ENCODE measurements at regions not wholly inside any gene's neighbourhood (a gene's known extent, or its start where the extent isn't known, plus 50 kb on each side); places are given as distances from the start of the nearest gene placed in this dataset.
"Not testable (repeated sequence)": the region's sequence is repeated elsewhere in the genome, so short reads cannot be mapped to it uniquely, and the experiment has no call there.

DNA sequence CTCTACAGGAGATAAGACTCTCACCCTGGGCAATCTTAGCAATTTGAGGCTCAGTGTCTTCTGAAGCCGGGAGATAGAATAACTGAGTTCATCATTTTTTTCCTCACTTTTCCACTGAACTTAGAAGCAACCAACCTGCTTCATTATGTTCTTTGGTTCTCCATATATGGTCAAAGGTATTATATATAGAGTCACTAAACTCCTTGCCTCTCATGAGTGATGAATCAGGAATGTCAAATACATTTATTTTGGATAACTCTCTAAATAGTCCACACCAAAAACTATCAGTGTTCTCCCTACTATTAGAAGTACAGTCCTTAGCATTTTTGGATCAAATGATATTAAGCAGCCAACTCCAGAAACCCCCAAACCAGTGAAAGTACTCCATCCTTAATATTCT is 421.5 kb upstream of the EPHA5 start:
- DNase-seq, result no peak

DNA sequence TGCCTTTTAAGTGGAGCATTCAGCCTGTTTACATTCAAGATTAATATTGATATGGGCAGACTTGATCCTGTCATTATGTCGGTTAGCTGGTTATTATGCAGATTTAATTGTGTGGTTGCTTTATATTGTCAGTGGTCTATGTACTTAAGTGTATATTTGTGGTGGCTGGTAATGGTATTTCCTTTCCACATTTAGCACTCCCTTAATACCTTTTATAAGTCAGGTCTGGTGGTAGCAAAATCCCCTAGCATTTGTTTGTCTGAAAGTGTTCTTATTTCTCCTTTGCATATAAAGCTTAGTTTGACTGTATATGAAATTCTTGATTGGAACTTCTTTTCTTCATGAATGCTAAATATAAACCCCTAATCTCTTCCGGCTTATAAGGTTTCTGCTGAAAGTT is 403.7 kb upstream of the EPHA5 start:
- no peak for DNase-seq

DNA sequence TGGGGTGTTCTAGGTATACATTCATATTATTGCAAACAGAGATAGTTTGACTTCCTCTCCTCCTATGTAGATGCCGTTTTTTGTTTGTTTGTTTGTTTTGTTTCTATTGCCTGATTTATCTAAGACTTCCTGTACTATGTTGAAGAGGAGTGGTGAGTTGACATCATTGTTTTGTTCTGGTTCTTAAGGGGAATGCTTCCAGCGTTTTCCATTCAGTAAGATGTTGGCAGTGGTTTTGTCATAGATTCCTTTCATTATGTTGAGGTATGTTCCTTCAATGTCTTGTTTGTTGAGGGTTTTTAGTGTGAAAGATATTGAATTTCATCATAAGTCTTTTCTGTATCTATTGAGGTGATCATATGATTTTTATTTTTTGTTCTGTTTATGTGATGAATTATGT is 401.6 kb upstream of the EPHA5 start:
- DNase-seq, result no peak

DNA sequence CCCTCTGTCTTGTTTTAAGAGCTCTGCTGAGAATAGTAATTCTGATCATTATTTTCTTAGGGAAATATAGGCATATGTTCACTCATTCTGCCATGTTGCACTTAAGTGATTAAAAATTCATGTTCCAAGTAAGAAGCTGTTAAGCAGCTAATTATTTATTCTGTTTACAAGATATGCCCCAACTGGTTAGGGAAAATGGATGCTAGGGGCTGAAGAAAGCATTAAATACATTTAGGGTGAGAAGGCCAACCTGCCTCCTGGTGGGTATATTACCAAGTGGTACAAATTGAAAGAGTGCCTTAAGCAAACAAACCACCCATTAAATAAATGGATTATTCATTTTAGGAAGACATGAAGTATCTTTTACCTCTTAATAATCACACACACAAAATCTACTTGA is 392.6 kb upstream of the EPHA5 start:
- DNase-seq, result no peak

DNA sequence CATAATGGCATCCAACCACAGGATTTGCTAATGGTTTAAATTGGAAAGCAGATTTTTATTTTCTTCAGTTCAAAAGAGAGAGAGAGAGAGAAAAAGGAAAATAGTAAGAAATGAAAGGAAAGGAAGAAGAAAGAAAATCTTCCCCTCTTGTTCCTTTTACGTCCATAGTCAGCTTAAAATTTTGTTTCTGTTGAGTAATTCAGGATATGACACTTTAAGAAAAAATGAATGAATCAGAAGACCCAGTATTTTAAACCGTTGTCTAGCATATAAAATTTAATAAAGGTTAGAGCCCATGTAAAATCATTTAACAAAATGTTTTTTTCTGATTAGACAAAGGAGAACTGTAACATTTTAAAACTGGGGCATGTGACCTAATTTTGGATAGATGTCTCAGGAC is 391.8 kb upstream of the EPHA5 start:
- DNase-seq, result no peak

DNA sequence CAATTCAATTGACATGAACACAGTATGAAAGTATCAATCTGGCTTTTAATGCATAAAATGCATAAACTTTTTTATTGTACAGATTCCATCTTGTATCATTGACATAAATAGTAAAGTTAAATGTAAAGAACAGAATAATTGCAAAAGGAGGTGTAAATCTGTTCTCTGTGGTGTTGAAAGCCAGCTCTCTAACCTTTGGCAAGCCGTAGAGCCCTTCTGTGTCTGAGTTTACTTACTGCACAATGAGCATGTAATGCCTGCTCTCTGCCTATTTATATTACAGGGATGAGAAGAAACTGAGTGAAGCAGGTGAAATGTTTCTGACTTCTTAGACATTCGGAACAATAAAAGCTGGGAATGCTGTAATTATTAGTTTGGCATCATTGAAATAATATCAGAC is 389.3 kb upstream of the EPHA5 start:
- DNase-seq, result no peak

DNA sequence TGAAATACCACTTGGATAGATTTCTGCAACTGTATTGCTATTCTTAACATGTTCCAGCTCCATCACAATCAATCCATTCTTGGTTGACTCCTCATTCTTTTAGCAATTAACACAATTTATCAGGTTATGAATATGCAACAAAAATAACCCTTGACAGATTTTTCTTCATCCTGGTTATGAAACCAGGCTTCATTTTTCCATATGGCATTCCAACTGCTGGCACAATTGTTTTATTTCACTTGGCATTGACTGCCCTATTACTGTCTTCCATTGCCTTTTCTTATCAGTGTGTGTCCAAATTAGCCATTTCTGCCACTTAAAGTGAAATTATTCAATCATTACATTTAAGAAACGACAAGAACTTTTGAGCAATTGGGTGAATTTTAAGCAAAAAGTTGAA is 388.8 kb upstream of the EPHA5 start:
- no peak for DNase-seq

DNA sequence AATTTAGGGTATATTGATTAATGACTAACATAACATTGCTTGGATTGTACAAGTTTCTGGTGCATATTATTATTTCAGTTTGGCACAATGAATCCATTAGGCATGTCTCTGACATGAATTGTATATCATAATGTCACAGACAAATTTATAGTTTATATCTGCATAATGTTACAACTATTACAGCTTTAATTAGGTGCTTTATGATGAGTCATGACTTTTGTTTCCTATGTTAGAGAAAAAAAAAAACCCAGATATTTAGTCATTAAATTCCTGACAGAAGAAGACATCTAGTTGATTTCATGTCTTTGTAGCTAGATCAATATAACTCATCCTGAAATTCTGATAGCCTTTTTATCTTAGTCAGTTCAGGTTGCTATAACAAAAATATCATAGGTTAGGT is 385.7 kb upstream of the EPHA5 start:
- no peak for DNase-seq

DNA sequence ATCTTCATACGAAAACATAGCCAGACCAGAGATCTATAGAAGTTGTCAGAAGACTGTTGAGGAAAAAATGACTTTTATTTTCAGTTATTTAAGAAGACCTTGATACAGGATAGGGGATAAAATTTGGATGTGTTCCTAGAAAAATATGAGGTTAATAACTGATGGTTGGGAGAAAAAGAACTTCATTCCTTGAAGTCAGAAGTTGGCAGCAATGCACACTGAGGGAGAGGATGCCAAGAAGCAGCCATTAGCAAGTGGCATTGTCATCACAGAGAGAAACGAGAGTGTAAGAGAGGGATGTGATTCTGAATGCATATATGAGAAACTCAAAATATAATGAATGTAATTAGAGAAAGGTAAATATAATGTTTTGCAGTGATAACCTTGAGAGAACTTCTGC is 382.1 kb upstream of the EPHA5 start:
- no peak for DNase-seq

DNA sequence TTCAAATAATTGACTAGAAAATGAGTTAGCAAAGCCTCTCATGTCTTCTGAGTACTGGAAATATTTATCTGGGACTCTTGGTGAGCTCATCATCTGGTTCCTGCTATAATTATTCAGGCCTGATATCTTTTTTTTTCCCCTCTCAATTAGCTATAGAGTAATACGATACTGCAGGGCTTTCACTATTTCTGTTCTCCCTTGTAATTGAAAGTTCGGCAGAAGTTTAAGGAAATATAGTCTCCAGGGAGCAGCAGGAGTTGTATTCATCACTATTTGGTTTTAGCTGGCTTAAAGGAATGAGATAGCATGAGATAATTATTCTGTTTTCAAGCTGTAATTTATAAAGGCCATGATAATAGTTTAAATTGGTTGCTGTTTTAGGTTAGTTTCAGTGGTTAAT is 378.6 kb upstream of the EPHA5 start:
- DNase-seq, result no peak

DNA sequence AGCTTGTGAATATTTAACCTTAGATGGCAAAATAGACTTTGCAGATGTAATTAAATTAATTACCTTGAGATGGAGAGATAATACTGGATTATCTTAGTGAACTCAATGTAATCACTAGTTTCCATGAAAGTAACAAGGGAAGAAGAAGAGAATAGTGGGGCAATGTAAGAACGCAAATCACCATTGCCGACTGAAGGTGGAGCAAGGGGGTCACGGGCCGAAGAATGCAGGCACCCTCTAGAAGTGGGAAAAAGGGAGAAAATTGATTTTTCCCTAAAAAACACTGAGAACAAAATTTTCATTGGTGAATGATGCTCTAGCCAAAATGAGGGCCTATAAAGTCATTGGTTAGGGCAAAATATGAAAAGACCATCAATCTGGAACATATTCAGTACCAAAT is 375.6 kb upstream of the EPHA5 start:
- no peak for DNase-seq

DNA sequence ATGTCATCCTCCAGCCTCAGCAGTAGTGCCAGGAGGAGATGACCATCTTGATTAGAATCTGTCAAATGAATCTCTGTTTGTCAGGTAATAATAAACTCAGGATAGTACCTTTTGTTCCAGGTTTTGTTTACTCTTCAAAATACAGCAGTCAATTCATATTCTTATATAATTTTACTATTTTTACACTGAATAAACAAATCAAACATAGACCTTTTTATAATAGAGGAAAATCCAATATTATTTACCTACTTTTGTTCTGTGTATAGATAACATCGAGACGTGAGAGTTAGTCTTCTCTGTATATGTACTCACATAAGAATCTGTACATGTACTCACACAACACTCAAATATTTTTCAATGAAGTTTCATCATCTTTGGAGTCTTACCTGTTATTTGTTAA is 365.4 kb upstream of the EPHA5 start:
- DNase-seq, result no peak

DNA sequence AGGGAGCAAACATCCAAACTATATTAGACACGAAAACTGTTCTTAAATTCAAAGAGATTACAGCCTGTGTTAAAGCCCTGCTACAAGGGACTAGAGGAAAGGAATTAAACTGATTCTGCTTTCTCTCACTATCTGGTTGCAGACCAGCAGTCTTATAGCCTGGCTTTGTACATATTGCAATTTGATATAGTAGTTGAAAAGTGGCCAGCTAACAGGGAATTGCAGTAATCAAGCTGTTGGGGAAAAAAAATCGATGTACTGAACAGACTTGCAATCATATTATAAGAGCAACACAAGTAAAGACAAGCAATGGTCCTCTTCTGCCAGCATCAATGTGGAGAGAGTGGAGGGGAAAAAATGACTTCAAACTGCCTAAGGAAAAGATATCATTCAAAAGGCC is 364.4 kb upstream of the EPHA5 start:
- DNase-seq, result no peak

DNA sequence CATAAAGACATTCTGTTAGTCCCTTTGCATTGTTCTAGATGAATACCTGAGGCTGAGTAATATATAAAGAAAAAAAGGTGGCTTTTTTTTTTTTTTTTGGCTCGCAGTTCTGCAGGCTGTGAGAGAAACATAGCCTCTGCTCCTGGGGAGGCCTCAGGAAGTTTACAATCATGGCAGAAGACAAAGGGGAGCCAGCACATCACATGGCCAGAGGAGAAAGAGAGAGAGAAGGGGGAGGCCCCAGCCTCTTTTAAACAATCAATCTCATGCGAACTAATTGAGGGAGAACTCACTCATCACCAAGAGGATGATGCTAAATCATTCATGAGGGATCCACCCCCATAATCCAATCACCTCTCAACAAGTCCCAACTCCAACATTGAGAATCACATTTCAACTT is 364.0 kb upstream of the EPHA5 start:
- DNase-seq, result no peak

DNA sequence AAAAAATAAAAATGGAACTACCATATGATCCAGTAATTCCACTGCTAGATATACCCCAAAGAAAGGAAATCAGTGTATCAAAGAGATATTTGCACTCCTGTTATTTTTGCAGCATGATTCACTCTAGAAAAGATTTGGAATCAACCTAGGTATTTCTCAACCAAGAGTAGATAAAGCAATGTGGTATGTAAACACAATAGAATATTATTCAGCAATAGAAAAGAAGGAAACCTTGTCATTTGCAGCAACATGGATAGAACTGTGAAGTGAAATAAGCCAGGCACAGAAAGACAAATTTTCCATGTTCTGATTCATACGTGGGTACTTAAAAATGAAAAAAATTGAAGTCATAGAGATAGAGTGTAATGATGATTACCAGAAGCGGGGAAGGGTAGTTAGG is 362.3 kb upstream of the EPHA5 start:
- no peak for DNase-seq

DNA sequence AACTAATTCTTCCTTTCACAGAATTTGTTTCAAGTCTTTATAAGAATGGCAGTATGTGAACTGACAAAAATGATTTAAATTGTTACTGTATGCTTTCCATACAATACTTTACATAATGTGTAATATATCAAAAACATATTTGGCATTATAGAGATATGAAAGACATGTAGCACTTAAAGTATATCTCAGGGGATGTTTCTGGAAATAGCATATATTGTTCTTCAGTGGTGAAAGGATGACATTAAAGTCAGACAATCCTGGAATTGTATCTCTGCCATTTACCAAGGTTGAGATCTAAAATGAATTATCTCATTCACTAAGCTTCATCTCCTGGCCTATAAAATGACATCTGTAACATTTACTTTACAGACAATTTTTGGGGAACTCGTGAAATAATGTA is 358.4 kb upstream of the EPHA5 start:
- no peak for DNase-seq

DNA sequence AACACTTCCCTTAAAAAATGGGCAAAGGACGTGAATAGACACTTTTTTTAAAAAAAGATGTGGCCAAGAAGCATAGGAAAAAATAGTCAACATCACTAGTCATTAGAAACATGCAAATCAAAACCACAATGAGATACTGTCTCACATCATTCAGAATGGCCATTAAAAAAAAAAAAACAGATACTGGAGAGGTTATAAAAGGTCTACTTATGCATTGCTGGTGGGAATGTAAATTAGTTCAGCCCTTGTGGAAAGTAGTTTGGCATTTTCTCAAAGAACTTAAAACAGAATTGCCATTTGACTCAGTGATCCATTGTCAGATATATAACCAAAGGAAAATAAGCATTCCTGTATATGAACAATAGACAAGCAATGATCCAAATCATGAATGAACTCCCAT is 352.8 kb upstream of the EPHA5 start:
- DNase-seq, result no peak

DNA sequence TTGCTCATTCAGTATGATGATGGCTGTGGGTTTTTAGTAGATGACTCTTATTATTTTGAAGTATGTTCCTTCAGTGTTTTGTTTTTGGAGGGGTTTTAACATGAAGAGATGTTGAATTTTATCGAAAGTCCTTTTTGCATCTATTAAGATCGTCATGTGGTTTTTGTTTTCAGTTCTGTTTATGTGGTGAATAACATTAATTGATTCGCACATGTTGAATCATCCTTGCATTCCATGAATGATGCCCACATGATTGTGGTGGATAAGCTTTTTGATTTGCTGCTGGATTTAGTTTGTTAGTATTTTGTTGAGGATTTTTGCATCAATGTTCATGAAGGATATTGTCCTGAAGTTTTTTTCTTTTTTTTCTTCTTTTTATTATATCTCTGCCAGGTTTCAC is 347.4 kb upstream of the EPHA5 start:
- DNase-seq, result no peak

DNA sequence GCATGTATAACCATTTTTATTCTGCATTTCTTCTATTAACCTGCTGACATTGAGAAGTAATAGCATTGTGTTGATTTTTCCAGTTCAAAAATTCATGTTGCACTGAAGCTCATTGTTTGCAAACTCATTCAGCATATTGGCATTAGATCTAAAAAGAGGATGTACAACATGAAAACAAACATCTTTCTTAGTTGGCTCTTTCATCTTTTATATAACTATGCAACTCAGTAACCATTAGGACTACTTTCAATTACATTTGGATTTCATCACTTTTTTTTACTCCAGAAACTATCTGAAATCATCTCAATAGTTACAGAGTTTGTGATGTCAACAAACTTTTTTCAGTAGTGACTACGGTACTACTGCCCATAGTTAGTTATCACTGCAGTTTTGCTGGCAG is 346.0 kb upstream of the EPHA5 start:
- no peak for DNase-seq

DNA sequence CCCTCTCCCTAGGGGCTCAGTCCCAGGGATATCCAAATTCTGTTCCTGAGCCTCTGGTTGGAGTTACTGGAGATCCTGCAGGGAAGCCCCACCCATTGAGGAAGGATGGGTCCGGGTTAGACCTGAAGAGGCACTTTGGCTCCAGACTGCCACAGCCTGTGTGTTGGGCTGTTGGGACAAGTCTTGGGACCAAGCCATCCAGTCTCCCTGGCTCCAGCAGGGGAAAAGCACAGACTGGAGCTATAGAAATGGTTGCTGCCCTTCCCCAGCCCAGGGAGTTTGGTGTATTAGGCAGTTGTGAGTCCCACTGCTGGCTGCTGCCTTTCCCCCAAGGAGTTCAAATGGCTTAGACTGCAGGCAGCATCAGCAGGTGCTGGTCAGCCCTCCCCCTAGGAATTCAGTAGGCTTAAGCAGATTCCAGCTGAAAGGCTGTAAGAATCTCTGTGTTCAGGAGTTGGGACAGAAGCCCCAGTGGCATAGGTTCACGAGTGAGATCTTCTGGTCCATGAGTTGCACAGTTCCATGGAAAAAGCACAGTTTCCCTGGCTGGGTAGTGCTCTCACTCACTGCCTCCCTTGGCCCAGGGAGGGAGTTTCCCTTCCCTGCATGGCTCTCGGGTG is 344.0 kb upstream of the EPHA5 start:
- DNase-seq, result no peak

DNA sequence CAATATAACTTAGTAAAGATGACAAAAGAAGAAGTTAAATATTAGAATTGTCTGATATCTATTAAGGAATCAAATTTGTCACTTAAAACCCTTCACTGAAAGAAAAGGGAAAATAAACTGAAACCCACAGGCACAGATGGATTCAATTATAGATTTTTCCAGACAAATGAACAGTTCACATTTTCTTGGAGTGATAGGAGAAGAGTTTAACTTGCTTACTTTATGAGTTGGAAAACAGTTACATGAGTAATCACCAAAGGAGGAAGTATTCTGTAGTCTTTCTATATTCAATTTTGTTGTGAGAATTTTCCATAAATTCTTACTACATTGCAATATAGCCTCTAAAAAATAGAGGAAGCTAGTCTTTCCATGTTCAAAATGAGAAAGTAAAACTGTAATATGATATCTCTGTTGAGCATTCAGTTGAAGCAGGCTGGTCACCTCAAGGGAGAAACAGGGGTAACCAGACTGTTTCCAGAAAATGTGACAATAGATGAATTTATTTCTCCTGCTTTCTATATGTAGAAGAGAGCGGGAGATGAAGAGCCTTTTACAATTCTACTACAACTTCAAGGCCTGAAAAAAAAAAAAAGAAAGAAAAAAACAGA is 330.3 kb upstream of the EPHA5 start:
- DNase-seq, result no peak

DNA sequence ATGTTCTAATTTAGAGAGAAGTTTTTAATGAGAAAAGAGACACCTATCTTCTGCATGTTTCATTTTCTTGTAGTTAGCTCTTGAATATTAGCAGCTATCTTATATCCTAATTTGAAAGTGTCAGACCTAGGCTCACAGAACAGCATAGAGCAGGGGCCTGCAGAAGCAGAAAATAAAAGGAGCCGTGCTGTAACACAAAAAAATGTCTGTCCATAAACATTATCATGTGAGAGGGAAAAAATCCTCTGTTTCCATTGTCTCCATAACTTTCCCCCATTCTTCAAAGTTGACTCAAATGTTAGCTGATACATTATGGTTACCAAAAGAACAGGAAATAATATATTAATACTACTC is 329.2 kb upstream of the EPHA5 start:
- DNase-seq, result no peak

DNA sequence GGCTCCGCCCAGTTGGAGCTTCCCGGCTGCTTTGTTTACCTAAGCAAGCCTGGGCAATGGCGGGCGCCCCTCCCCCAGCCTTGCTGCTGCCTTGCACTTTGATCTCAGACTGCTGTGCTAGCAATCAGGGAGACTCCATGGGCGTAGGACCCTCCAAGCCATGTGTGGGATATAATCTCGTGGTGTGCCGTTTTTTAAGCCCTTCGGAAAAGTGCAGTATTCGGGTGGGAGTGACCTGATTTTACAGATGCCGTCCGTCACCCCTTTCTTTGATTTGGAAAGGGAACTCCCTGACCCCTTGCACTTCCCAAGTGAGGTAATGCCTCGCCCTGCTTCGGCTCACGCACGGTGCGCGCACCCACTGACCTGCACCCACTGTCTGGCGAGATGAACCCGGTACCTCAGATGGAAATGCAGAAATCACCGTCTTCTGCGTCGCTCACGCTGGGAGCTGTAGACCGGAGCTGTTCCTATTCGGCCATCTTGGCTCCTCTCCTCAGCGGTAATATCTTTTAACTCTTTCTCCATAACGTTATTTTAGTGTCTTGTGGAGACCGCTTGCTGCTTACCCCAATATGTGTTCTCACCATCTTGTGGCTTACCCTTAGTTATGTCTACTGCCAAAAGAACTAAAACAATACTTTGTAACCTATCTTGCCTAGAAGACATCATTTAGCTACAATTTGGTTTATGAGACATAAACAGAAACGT is 328.7 kb upstream of the EPHA5 start:
- not testable (repeated sequence) for DNase-seq

DNA sequence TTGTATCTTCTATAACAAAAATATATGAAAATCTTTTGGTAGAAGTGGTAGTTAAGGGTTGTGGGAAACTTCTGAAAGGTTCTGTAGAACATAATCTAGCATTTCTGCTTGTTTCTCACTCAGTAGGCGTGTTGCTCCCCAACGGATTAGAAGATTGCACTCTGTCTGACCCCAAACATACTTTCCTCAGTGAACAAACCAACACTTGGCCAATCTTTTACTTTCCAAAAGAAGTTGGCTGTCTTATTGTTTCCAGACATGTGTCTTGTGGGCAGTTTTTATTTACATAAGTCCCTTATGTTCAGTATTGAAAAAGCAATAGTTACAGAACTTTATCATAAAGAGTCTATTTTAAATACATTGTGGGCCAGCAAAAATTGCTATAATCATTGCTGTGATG is 312.8 kb upstream of the EPHA5 start:
- DNase-seq, result no peak

DNA sequence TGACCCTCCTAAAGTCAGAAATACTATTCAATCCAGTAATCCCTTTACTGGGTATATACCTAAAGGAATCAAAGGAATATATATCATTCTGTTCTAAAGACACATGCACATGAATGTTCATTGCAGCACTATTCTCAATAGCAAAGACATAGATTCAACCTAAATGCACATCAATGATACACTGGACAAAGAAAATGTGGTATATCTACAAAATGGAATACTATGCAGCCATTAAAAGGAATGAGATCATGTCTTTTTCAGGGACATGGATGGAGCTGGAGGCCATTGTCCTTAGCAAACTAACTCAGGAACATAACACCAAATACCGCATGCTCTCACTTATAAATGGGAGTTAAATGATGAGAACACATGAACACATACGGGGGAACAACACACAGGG is 306.0 kb upstream of the EPHA5 start:
- no peak for DNase-seq
